ENCODE measurements at regions not wholly inside any gene's neighbourhood (a gene's known extent, or its start where the extent isn't known, plus 50 kb on each side); places are given as distances from the start of the nearest gene placed in this dataset.
"Not testable (repeated sequence)": the region's sequence is repeated elsewhere in the genome, so short reads cannot be mapped to it uniquely, and the experiment has no call there.

GRCh38 chr18:41046250-41046649, 908.8 kb upstream of the PIK3C3 start:
- TF ChIP-seq CTCF, POLR2A (IDR thresholded peaks at IDR 0.05): not testable (repeated sequence)
